Activated CD4-positive, alpha-beta T cell treated with anti-CD3 and anti-CD28 coated beads for 4 hours (primary cell): ENCODE measurements at regions not wholly inside any gene's neighbourhood (a gene's known extent, or its start where the extent isn't known, plus 50 kb on each side); places are given as distances from the start of the nearest gene placed in this dataset.
"Not testable (repeated sequence)": the region's sequence is repeated elsewhere in the genome, so short reads cannot be mapped to it uniquely, and the experiment has no call there.

ENCODE experiments used
- DNase-seq, 2 donors: peaks; one replicate each; pipeline ENCODE4 v3.0.0-alpha.2; 2020

DNA sequence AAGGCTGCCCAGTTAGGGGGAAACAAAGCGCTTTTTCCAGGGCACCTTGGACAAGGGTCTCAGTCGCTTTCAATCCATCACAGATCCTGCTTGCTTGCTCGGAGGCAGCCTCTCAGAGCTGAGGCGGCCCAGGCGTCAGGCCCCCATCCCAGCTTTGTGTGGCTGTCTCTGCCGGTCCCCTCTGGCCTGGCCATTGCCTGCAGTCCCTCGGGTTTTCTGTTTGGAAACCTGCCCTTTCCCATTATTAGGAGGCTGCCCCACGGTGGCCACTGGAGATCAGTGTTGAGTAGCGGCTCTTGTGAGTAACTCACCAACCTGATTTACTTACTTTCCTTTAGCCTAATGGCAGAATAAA, 216.1 kb downstream of the GLRX3 start:
- DNase-seq: no peak

DNA sequence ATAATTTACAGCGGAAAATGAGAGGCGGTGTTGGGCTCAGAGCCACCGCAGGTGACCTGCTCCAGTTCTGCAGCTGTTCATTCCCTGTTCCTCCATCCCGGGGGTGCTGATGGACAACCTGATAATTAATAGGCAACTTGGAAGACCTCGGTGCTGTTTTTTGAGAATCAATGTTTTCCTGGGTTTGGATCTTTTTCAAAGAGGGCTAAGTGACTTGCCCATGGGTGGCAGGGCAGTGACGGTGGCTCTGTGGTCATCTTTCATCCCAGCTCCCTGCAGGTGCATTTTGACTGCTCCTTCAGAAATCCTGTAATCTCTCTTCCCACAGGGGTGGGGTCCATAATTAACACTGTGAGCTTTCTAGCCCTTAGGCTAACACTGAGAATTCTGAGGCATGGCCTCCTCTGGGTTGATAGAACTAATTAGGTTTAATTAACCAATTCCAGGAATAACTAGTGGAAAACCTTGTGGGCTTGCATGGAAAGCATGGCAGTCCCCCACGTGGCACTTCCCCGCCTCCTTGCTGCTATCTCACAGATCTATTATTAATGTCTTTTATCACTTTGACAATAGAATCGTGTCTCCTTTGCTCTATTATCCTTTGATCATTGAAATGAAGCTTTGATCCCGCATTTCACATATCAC, 217.9 kb downstream of the GLRX3 start:
- DNase-seq: no peak

DNA sequence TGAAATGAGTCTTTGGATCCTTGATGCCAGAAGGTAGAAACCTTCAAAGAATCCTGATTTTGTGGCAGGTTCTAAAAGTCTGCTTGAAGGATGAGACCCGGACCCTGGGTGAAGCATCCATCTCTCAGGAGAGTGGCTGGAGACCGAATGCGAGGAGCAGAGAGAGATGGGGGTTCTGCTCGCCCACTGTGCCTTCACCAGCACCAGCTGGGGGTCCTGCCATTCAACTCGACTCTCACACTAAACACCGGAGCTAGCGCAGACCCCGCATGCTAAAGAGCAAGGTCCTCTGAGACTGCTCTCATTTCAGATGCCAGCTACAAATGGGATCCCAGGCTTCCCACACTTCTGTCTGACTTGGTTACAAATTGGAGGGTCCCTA, 218.4 kb downstream of the GLRX3 start:
- DNase-seq: no peak

DNA sequence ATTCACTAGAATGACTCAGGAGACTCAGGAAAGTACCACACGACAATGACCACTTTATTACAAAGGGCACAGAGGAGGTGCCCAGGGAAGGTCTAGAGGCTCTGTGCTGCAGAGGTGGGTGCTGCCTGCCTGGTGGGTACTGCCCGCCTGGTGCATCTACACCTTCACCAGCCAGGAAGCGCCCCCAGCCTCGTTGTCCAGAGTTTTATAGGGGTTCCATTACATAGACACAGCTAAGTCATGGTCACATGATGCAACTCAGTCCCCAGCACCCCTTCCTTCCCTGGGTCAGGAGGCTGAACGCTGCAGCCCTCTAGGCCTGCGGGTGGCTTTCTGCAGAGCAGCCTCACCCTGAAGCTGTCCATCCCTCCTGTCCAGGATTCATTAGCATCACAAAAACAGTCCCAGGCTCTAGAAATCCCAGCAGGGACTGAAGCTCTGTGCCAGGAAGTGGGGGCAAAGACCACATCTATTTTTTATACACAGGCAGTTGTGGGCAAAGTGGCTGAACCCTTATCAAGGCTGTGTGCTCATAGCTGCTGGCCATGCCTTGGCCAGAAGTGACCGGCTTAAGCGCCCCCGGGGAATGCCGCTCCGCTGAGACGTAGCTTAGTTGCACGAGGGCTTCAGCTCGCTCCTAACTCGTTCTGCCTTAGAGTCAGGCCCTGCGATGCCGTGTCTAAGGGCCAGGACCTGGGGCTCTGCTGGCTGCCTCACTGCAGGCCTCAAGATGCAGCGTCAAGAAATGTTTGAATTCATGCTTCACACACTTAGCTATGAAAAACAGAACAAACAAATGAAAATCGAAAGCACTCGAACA, 219.0 kb downstream of the GLRX3 start:
- no peak for DNase-seq

DNA sequence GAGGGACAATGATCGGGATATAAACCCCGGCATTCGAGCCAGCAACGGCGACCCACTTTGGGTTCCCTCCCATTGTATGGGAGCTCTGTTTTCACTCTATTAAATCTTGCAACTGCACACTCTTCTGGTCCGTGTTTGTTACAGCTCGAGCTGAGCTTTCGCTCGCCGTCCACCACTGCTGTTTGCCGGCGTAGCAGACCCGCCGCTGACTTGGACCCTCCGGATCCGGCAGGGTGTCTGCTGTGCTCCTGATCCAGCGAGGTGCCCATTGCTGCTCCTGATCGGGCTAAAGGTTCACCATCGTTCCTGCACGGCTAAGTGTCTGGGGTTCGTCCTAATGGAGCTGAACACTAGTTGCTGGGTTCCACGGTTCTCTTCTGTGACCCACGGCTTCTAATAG, 220.2 kb downstream of the GLRX3 start:
- not testable (repeated sequence) for DNase-seq

DNA sequence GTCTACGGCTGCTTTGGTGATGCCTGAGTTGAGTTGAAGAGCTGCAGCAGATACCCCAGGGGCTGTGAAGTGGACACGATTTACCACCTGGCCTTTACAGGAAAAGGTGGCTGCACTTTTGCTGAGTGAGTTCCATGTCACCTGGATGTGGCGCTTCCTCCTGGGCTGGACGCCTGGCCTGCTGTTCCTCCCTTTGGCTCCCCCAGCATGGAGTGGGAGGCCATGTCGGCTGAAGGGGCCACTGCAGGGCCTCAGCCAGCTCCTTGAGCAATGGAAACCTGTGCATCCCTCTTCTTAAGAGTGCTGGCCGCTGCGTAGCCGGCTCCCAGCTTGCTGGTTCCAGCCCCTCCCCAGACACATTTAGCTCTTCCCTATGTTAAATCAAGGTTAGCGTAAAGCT, 221.0 kb downstream of the GLRX3 start:
- no peak for DNase-seq

DNA sequence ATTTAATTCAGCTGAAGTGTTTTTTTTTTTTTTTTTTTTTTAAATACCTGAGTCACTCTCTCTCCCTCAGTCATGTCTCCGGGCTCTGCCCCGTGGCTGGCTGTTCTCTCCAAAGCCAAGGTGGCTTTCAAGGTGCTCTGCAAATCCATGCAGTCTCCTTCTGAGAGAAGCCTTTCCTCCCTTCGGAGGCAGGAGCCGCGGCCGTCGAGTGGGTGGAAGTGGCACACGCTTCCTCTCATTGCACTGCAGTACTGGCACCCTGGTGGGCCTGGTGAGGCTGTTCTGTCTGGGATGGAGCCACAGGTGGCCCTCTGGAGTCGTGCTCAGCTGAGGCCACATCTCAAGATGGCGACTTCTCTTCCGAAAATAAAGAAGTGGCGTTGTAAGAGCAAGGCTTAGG, 221.8 kb downstream of the GLRX3 start:
- no peak for DNase-seq

DNA sequence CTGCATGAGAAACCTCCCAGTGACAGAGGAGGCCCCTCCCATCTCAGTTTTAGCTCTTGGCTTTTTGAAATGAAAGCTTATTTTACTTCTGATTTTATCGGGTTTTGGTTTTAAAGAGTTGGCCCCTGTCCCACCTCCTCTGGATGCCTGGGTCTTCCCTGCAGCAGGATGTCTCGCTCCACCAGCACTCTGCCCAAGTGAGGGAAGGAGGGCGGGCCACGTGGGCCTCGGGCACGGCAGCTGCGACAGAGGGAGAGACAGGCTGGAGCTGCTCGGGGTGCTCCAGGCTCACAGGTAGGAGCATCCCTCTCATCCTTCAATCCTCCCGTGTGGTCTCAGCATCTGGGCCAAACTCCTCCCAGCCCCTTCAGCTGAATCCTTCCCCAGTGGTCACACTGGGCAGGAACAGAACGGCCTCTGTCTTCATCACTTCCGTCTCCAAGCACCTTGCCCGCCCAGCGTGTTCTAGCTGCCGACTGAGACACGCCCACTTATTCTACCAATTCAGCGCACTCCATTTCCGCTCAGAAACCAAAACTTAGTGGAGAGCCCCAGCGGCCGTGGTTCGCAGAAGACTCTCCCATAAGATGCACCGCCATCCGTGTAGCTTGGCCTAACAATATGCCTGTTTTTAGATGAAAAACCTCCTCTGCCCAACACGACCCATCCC, 222.9 kb downstream of the GLRX3 start:
- no peak for DNase-seq

DNA sequence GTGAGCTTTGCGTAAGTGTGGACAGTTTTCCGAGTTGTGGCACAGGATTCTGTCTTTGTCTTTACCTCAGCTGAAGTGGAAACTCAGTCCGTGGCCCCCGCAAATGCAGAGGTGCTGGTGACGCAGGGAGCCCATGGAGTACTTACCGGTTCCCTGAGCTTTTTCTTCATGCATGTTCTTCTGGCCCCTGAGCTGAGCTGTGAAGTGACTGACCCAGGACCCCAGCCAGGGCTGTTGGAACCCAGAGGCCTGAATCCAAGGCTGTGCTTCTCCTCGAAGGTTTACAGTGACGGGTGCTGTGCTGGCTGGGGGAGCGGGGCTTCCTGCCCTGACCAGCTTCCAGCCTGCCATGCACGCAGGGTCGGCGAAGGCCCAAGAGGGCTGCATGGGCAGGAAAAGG, 223.5 kb downstream of the GLRX3 start:
- no peak for DNase-seq

DNA sequence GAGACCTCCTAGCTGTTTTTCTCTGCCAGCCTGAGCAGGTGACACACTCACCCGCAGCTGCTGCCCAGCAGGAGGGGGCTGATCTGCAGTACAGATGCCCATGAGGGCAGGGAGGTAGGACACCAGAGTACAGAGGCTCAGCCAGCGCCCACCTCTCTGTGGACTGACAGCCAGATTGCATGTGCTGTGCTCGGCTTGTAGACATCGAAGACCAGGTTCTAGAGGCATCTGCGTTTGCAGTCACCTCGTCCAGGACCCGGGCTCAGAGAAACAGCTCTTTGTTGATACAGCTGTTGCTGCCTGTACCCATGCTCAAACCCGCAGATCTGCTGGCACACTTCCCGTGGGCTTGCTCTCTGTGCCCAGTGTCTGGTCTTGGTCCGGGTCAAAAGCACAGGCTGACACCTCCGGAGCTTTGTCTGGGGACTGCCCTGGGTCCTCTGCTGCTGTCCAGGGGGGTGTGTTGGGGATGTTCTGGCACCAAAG, 224.7 kb downstream of the GLRX3 start:
- no peak for DNase-seq

DNA sequence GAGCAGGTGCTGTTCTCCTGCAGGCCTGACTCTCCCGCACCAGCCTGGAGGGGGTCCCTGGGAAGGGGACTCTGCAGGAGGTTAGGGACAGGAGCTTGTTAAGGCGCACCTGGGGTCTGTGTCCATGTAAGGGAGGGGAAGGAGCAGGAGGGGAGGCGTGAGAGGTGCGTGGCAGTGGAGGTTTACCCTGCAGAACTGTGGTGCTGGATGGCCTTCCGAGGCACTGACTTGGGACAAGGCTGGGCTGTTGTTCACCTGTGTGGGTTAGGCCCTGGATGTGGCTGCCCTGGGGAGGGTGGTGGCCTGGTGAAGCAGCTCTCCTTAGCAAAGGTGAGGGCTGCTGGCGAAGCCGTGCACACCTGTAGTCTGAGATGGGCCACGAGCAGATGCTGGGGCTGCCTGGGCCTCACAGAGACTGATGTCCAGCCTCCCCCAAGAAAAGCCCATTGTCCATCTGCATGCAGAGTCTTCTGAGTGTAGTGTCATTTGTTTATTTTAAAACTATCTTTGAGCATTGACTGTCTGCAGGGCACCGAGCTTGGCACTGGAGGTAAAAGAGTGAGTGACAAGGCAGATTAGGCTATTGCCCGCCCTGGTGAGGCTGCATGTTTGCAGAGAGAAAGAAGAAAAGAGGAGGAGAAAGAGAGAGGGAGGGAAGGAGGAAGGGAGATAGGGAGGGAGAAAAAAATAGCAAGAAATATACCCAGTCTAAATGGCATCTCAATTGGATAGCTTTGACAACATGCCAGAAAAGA, 225.3 kb downstream of the GLRX3 start:
- DNase-seq: no peak

DNA sequence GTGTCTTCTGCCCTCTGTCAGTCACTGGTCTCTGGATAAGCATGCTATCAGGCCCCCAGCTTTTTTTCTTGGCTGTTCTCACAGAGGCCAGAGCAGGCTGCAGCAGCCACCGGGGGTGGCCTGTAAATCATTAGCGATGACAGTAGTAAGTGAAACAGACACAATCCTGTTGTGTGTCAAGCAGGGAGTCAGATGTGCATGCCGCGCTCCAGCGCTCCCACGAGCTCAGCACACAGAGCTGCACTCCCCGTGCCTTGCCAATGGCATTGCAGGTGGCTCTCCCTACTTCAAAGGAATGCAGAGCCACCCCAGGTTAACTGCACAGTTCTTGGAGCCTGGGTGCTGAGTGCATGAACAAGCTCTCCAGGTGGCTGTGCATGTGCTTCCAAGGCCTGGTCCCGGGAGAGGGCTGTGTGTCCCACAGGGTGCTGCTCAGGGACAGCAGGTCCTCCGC, 226.1 kb downstream of the GLRX3 start:
- DNase-seq: no peak

DNA sequence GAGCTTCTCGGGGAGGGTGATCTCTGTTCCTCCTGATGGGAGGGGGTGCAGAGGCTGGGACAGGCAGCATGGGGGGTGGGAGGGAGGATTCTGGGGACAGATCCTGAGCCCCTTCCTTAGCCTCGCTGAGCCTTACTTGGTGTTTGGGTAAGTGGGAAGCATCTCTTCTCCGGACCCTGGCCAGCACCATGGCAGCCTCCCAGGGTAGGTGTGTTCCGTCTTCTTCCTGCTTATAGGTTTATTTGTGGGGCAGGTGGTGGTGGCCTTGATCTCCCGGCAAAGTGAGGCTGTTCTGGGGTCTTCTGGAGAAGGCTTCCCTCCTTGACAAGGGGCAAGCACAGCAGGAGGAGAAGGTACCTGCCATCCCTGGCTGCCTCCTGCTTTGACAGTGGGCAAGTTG, 226.9 kb downstream of the GLRX3 start:
- no peak for DNase-seq

DNA sequence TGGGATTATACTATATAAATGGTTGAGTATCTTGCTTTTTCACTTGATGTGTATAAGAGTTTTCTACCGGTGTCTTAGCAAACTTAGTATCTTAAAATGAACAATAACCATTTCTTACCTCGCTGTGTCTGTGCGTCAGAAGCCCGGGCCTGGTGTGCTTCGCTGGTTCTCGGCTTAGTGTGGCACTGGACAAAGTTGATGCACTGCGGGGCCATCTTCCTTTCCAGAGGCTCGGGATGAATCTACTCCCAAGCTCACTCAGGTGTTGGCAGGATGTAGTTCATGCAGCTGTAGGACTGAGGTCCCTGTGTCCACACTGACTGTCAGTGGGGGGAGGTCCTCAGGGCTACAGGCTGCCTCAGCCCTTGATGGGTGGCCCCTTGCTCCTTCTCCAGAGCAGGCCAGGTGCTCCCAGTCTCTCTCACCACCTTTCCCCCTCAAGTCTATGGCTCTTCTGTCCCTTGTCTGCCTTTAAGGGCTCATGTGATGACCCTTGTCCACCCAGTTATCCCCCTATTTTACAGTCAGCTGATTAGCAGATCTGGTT, 227.8 kb downstream of the GLRX3 start:
- no peak for DNase-seq

DNA sequence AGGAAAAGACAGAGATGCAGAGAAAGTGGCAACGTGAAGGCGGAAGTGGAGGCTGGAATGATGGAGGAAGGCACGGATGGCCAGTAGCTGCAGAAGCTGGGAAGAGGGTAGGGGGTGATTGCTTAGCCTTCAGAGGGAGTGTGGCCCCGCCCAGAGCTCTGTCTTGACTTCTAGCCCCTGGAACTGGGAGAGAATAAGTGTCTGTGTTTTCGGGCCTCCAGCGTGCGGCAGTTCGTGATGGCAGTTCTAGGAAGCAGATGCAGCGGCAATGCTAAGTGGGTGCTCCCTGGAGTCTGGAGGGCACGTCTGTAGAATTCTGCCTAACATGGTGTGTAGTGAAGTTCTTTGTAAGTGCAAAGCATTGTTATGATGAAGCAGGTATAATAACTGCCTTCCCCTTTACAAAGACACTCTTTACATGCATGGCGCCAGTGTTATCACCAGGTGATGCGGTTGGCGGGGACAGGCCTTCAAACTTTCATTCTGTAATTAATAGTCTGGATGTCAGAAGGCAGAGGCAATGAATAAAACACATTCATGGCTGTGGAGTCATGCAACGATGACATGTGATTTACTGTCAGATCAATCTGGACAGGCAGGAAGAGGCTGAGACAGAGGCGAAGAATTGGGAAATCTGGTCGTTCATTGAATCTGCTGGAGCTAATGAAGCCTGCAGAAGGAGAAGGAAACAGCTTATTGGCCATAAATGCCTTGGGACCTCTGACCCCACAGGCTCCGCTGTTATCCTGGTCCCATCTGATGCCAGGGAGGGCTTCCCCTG, 228.6 kb downstream of the GLRX3 start:
- no peak for DNase-seq

DNA sequence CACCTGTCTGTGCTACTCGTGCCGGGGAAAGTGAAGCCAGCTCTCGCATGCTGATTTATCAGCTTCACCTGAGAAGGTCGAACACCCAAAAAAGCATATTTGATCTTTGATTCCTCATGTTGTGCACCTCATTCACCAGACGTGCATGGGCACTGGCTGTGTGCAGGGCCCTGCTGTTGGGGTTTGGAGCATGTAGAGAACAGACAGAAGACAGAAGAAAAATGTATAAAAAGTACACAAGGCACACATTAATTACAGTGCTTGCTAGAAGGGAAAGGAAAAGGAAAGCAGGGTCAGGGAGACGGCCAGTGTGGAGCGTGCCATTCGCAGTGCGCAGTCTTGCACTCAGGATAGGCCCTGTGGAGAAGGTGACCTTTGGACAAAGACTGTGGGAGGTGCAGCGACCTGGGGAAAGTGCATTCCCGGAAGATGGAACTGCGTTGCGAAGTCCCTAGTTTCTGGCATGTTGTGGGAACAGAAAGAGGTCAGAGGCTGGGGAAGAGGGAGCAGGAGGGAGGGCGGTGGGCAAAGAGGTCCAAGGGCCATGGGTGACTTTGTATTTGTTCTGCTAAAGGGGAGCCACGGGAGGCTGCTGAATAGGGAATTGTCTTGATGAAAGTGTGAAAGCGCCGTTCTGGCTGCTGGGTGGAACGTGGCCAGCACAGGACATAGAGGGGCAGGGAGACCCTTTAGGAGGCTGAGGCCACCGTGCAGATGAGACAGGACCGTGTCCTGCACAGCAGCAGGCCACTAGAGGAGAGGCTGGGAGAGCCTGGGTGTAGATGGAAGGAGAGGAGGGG, 232.8 kb downstream of the GLRX3 start:
- no peak for DNase-seq

DNA sequence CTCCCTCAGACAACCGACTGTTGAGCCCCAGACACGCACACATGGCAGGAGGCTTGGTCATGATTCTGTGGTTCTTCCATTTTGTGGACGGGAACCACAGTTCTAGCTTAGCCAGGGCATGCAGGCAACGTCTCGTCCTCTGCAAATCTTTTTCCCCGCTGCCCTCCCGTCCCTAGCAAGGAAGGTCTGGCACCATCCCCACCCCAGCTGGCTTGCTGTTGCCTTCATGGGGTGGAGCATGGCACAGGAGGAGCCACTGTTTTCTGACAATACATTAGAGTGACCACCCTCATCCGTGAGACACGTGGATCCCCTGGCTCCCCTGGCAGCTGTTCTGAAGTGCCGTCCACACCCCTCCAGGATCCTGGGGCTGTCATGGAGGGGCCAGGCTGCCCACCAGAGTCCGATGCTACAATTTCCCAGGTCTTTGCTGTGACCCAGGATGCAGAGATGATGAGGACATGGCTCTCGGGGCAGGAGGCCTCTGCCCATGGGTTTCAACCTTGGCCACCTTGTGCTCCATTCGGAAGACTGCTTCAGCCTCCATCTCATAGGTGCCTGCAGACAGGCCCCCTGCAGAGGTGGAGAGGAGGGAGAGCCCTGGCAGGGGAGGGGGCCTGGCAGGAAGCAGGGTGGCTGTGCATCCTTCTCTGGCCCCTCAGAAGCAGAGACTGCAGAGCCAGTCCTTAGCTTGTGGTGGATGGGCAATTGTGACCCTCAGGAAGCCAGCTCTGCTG, 233.6 kb downstream of the GLRX3 start:
- DNase-seq: no peak

DNA sequence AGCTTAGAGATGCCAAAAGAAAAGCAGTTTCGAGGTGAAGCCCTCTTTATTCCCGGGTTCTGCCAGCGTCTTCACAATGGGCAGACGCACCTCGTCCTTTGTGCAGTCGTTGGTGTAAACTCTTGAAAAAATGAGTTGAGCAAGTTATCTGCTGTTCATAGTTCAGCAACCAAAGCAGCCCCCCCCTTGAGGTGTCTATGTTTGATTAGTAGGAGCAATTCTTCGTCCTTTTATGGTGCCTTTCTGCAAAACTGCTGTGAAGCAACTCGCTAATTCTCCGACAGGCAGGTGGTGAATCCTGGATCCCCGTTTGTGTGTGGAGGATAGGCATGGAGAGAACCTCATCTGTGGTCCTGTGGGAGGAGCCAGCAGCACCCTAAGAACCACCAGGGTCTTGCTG, 234.5 kb downstream of the GLRX3 start:
- DNase-seq: no peak

DNA sequence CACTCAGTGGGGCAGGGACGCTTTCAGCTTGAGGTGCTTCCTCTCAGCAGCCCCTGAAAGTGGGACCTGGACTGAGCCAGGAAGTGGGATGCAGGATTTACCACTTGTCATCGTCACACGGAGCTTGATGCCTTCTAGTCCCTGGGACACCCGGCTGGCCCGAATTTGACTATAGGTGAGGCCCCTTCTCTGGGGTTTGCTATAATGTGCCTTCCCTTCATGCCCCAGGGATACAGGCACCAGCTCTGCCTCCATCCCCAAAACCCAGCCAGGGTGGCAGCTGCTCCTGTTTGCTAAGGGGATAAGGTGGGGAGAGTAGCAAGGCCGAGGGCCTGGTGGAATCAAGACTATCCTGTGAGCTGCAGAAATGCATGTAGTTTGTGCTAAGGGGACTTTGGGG, 235.0 kb downstream of the GLRX3 start:
- no peak for DNase-seq

DNA sequence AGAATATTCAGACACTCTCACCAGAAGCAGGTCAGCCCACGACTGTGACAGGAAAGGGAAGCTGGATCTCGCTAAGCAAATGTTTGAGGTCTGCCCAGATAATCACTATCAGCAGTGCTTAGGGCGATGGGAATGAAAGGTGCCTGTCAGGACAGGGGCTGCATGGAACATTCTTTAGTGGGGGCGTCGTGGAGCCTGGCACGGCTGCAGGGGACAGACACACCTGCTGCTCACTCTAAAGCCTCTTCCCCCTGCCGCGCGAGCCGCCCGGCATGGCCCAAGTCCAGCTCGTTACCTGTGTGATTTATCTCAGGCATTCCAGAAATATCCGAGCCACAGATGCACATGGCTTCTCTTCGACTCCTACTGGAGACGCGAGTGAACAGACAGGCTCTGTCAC, 235.5 kb downstream of the GLRX3 start:
- DNase-seq: no peak

DNA sequence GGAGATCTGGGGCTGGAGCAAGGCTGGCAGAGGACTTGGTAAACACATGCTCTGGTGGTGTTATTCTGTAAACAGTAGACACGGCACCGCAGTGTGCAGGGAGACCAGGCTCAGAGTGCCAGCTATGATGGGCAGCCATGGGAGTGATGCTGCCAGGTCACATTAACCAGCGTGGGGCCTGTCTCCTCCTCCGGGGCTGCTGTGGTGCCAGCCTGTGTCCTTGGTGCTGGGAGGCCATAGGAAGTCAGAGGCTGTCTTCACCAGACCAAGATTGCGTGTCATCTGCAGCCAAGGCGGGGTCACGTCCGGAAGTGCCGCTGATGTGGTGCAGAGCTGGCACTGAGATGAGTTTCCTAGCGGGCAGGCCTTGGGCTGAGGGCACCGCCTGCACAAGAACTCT, 236.0 kb downstream of the GLRX3 start:
- no peak for DNase-seq
